Osteoblast (primary cell): ENCODE measurements at regions not wholly inside any gene's neighbourhood (a gene's known extent, or its start where the extent isn't known, plus 50 kb on each side); places are given as distances from the start of the nearest gene placed in this dataset.

Source experiments
- DNase-seq: peaks from one replicate; pipeline ENCODE4 v3.0.0; 2011; ENCODE audit warnings: low spot score, mixed read lengths; ENCODE audit not compliant: insufficient read length; ENCODE audit errors: missing footprints
- H2AFZ ChIP-seq: 2 replicates; pipeline ENCODE4 v1.6.0; 2011; ENCODE audit warnings: mild to moderate bottlenecking, low read length
- H3K27ac ChIP-seq: 2 replicates; pipeline ENCODE4 v1.5.1; 2011; ENCODE audit warnings: mild to moderate bottlenecking, low read depth, low read length, moderate library complexity
- H3K27me3 ChIP-seq: 2 replicates; pipeline ENCODE4 v1.6.0; 2012; ENCODE audit warnings: mild to moderate bottlenecking, control low read depth, inconsistent platforms, low read length, moderate library complexity; ENCODE audit not compliant: insufficient read depth
- H3K36me3 ChIP-seq: 2 replicates; pipeline ENCODE4 v1.5.1; 2011; ENCODE audit warnings: mild to moderate bottlenecking, low read length, control low read depth, moderate library complexity; ENCODE audit not compliant: insufficient read depth
- H3K4me1 ChIP-seq: 2 replicates; pipeline ENCODE4 v1.5.1; 2011; ENCODE audit warnings: mild to moderate bottlenecking, low read length, control low read depth, moderate library complexity; ENCODE audit not compliant: insufficient read depth
- H3K4me2 ChIP-seq: 2 replicates; pipeline ENCODE4 v1.6.0; 2011; ENCODE audit warnings: mild to moderate bottlenecking, low read length; ENCODE audit not compliant: insufficient read depth
- H3K4me3 ChIP-seq: fragments of 200-600 bp; sonication (generic); 3 replicates; pipeline ENCODE4 v1.5.1; 2012; ENCODE audit warnings: mild to moderate bottlenecking, low read length, inconsistent platforms; ENCODE audit not compliant: insufficient read depth
- H3K79me2 ChIP-seq: 2 replicates; pipeline ENCODE4 v1.6.0; 2012; ENCODE audit warnings: mild to moderate bottlenecking, low read length, control low read depth, inconsistent platforms; ENCODE audit not compliant: insufficient read depth
- H3K9me3 ChIP-seq: 2 replicates; pipeline ENCODE4 v1.5.1; 2011; ENCODE audit warnings: low read depth, low read length, control low read depth
- H4K20me1 ChIP-seq: 2 replicates; pipeline ENCODE4 v1.6.0; 2012; ENCODE audit warnings: mild to moderate bottlenecking, low read length, control low read depth; ENCODE audit not compliant: insufficient read depth
- TF ChIP-seq, protein P1 (sequence below): IDR thresholded peaks from 2 replicates; pipeline ENCODE4 v1.5.1; 2011; ENCODE audit warnings: mild to moderate bottlenecking, low read depth, low read length, moderate library complexity; ENCODE audit errors: extremely low read depth

DNA sequence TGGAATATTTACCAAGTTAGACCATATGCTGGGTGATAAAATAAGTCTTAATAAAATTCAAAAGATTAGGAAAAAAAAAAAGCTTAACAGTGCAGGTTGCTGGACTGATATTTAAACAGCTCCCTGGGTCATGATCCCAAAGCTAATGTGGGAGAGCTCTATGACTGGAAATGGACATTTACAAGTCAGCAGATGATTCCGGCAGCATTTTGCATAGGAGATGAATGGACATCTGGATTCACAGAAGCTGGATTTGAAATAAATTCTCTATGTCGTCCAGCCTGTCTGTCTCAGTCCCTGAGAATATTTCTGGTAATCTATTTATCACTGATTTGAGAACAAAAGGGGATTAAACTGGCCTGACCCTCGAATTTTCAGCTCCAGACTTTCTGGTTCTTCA is 52.3 kb upstream of the KLHL25 start:
- TF ChIP-seq, protein P1, sequence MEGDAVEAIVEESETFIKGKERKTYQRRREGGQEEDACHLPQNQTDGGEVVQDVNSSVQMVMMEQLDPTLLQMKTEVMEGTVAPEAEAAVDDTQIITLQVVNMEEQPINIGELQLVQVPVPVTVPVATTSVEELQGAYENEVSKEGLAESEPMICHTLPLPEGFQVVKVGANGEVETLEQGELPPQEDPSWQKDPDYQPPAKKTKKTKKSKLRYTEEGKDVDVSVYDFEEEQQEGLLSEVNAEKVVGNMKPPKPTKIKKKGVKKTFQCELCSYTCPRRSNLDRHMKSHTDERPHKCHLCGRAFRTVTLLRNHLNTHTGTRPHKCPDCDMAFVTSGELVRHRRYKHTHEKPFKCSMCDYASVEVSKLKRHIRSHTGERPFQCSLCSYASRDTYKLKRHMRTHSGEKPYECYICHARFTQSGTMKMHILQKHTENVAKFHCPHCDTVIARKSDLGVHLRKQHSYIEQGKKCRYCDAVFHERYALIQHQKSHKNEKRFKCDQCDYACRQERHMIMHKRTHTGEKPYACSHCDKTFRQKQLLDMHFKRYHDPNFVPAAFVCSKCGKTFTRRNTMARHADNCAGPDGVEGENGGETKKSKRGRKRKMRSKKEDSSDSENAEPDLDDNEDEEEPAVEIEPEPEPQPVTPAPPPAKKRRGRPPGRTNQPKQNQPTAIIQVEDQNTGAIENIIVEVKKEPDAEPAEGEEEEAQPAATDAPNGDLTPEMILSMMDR = no peak
- Histone ChIP-seq H3K4me3 (no peak overlapping the region), H2AFZ (no peak overlapping the region), H3K79me2 (no peaks in the 10 kb centered on the region), H3K27me3 (peaks cover 12% of the 10 kb centered on the region), H3K36me3 (no peaks in the 10 kb centered on the region), H3K9me3 (no peaks in the 10 kb centered on the region), H3K4me1 (no peaks in the 10 kb centered on the region), H3K27ac (no peak overlapping the region), H4K20me1 (no peaks in the 10 kb centered on the region), H3K4me2 (no peak overlapping the region)
- DNase-seq = no peak

DNA sequence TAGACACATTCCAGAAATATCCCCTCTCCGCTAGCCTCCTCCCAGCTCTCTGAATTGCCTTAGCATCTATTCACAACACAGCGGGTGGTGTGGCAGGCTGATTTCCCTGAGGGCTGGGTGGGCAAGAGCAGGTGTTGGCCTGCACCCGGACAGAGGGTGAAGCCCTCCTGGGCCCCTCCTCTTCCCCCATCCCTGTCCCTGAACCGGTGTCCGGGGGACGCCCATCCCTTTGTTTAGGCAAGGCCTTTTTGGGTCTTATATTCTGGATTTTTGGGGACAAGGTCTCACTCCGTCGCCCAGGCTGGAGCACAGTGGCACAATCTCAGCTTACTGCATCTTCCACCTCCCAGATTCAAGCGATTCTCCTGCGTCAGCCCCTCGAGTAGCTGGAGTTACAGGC is 55.2 kb upstream of the KLHL25 start:
- H3K27me3 ChIP-seq = peaks cover 13% of the 10 kb centered on the region
- H4K20me1 ChIP-seq = no peaks in the 10 kb centered on the region
- H3K4me2 ChIP-seq = no peak overlapping the region
- no peaks in the 10 kb centered on the region for H3K79me2 ChIP-seq
- no peak for DNase-seq
- no peak overlapping the region for H3K27ac ChIP-seq
- no peaks in the 10 kb centered on the region for H3K36me3 ChIP-seq
- TF ChIP-seq, protein P1 = no peak
- no peak overlapping the region for H3K4me3 ChIP-seq
- H3K4me1 ChIP-seq = no peaks in the 10 kb centered on the region
- H3K9me3 ChIP-seq = no peaks in the 10 kb centered on the region
- H2AFZ ChIP-seq = no peak overlapping the region

DNA sequence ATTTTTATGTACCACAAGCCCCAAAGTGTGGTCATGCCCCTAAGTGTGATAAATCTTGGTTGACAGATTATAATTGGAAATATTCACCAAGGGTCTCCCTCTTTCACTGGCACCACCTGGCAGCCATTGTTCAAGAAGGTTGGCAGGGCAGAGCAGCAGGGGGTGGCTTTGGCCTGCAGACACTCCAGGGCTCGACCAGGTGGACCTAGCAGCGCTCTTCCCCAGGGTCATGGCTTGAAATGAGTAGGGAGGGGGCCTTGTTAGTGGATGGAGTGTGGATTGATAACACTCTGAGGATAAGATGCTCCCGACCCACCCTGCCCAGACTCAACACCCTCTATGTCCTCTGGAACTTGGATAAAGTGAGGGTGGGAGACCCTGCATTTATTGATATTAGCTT is 58.2 kb upstream of the KLHL25 start:
- H3K4me3 ChIP-seq = no peak overlapping the region
- DNase-seq = peak; percentile 13
- TF ChIP-seq, protein P1 = no peak
- no peaks in the 10 kb centered on the region for H3K36me3 ChIP-seq
- no peak overlapping the region for H2AFZ ChIP-seq
- no peaks in the 10 kb centered on the region for H4K20me1 ChIP-seq
- no peak overlapping the region for H3K4me2 ChIP-seq
- no peaks in the 10 kb centered on the region for H3K9me3 ChIP-seq
- H3K4me1 ChIP-seq = no peaks in the 10 kb centered on the region
- peaks cover 13% of the 10 kb centered on the region for H3K27me3 ChIP-seq
- no peaks in the 10 kb centered on the region for H3K79me2 ChIP-seq
- no peak overlapping the region for H3K27ac ChIP-seq

DNA sequence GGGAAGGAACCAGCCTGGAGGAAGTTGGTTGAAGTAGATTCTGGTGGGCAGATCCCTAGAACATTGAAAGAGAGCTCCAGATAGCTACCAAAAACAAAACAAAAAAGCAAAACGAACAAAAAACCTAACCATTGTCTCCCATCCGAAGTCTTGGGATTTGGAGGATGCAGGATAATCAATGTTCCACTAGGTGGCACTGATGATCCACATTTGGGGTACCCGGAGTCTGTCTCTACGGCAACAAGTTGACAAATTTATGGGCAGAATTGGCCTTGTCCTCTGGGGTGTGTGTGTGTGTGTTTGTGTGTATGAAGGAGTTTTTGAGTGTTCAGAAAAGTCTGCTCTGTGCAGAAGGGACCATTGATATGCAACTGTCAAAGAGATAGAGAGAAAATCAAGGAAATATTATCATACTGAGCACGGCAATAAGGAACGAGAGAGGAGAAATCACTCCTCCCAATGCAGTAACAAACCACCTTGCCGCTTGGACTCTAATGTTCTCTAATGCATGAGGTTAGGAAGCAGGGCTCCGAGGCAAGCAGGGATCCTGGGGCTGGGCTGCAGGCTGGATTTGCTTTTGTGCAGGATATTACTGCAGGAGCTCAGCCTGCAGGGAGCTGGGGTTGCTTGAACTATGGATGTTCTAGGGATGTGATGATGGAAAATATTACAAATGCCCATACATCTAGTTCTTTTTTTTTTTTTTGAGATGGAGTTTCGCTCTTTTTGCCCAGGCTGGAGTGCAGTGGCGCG is 59.8 kb upstream of the KLHL25 start:
- H3K9me3 ChIP-seq = no peaks in the 10 kb centered on the region
- peak overlapping the region; percentile 44 for H3K4me2 ChIP-seq
- H3K79me2 ChIP-seq = no peaks in the 10 kb centered on the region
- DNase-seq = peak; percentile 91
- H3K36me3 ChIP-seq = no peaks in the 10 kb centered on the region
- peaks cover 19% of the 10 kb centered on the region for H3K27me3 ChIP-seq
- TF ChIP-seq, protein P1 = peak; percentile 87
- no peaks in the 10 kb centered on the region for H4K20me1 ChIP-seq
- no peak overlapping the region for H3K27ac ChIP-seq
- H3K4me3 ChIP-seq = no peak overlapping the region
- H3K4me1 ChIP-seq = no peaks in the 10 kb centered on the region
- H2AFZ ChIP-seq = peak overlapping the region; percentile 75
